COLO829 (cell line): ENCODE measurements at regions not wholly inside any gene's neighbourhood (a gene's known extent, or its start where the extent isn't known, plus 50 kb on each side); places are given as distances from the start of the nearest gene placed in this dataset.
"Not testable (repeated sequence)": the region's sequence is repeated elsewhere in the genome, so short reads cannot be mapped to it uniquely, and the experiment has no call there.

Experiments used
- DNase-seq: peaks from one replicate; pipeline ENCODE4 v3.0.0; 2012; ENCODE audit warnings: low spot score

DNA sequence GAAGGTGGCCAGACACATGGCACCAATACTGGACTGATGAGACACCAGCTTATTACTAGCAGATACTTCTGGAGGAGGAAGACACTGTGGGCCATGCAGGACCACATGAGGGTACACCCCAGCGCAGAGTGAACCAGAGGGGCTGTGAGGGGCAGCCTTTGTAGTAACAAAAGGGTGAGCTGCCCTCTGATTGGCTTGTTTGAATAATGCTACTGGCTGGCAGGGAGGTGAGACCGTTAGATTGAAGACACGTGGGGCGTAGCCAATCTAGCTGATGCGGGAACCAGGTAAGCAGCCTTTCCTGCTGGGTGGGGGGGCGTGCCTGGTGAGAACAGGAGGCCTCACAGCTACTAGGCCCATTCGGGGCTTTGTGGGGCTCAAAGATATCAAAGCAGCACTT is 102.8 kb upstream of the SEC14L1 start:
- DNase-seq = no peak

DNA sequence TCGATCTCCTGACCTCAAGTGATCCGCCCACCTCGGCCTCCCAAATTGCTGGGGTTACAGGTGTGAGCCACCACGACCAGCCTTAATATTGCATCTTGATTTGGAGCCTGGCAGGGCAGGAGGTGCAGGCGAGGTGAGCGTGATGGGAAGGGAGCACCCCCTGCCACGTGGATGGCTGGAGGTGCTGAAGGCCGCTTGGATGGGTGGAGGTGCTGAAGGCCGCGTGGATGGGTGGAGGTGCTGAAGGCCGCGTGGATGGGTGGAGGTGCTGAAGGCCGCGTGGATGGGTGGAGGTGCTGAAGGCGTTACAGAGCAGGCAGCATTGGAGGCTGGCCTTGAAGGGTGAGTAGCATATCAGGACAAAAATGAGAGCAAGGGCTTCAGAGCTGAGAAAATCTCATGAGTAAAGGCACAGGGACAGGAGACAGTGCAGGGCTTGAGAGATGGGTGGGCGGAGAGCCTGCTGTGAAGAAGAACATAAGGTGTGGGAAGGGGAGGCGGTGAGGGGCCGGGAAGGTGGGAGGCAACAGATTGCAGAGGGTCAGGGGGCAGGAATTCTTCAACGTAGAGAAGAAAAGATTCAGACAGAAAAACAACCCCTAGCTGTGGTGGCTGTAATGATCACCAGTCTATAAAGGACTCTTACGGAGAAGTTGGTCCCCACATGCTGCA is 101.7 kb upstream of the SEC14L1 start:
- no peak for DNase-seq

DNA sequence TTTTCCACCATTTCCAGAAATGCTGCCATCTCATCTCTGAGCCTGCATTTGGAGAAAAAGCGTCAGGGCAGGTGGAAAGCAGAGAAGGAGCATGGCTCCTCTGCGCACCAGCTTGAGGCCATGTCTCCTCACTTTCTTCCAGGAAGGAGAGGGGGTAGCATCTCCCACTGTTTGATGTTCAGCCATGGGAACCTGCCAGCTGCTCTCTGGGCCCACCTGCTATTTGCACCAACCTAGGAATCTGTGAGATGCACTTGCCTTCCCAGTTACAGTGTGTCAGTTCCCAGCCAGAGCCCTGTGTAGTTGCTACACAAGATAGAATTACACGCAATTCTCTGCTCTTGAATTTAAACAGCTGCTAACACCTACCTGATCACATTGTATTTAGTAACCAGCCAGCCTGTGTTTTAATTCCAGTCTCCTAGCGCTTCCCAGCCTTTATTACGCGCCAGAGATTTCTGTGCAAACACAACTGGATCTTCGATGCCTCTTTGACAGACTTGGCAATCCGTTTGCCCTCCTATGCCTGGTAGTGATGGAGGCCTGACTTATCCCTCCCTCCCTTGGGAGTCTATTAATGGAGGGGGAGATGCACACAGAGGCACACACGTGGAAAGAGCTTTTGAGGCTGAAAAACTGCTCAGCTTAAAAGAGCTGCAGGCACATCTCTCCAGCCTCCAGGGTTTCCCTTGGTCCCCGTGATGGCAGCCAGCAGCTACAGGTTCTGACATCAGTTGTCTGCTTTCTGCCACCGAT is 98.1 kb upstream of the SEC14L1 start:
- no peak for DNase-seq

DNA sequence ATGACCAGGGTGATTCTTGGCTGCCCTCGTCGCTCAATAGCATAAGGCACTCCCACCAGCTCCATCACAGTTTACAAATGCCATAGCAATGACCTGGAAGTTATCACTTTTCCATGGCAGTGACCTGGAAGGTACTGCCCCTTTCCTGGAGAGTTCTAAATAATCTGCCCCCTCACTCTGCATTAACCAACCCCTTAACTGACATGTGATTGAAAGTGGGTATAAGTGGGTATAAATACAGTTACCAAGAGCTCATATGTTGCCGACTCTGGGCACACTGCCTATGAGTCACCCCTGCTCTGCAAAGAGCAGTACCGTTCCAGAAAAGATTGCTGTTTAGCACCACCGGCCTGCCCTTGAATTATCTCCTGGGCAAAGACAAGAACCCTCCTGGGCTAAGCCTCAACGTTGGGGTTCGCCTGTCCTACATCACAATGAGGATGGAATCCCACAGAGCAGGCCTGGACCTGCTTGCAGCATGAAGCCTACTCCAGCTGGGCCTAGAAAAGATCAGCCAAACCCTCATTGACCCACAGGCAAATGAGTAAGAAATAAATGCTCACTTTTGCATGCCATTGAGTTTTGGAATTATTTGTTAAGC is 95.2 kb upstream of the SEC14L1 start:
- DNase-seq = no peak

DNA sequence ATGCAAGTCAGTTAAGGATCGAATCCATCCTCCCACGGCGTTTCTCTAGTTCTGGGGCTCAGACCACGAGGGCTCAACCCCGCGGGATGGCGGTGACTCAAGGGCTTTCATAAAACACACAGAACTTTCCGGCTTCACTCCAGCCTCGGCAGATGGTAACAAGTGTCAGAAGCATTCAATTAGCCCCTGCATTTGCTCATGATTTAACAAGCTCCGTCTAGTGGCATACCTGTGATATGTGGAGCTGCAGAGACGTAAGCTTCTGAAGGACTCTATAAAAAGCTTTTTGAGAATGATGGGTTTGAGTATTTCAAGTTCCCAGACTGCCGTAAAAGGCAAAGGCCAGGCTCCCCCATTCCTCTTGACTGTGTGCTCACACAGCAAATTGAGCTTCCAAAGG is 91.3 kb upstream of the SEC14L1 start:
- DNase-seq = no peak

DNA sequence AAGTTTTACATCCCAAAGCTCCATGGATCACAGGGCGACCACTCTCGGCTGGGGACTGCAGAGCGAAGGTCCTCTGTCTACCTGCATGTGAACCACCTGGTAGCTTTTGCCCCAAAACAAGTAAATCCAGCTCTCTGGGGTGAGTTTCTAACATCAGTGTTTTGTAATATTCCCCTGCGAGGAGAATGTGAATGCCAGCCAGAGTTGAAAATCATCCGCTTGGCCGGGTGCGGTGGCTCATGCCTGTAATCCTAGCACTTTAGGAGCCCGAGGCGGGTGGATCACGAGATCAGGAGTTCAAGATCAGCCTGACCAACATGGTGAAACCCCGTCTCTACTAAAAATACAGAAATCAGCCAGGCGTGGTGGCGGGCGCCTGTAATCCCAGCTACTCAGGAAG is 89.9 kb upstream of the SEC14L1 start:
- not testable (repeated sequence) for DNase-seq

DNA sequence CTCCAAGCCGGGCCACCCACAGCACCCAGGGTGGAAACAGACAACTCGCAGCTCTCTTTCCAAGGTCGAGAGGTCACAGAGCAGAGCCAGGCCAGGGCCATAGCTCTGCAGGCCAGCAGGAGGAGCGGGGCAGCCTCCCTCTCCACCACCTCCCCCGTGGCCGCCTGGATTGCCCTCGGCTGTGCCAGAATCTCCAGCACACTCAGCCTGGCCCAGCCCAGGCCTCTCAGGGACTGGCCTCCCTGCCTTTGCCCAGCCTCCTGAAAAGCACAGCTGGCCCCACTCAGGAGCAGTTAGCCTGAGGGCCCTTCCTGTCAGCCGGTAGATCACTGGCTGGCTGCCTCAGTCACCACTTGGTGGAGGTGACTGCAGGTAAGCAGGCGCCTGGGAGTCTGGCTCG is 85.8 kb upstream of the SEC14L1 start:
- no peak for DNase-seq

DNA sequence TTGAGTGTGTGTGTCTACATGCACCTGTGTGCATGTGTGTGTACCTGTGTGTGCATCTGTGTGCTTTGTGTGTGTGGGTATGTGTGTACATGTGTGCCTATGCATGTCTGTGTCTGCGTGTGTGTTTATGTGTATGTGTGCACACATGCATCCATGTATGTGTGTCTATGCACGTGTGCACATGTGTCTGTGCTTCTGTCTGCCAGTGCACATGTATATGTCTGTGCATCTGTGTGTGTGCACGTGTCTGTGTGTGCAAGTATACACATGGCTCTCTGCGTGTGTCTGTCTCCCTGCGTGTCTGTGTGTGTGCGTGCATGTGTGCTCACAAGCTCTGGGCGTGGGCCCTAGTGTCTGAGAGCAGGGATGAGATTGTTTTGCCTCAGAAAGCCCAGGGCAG is 85.3 kb upstream of the SEC14L1 start:
- DNase-seq = no peak

DNA sequence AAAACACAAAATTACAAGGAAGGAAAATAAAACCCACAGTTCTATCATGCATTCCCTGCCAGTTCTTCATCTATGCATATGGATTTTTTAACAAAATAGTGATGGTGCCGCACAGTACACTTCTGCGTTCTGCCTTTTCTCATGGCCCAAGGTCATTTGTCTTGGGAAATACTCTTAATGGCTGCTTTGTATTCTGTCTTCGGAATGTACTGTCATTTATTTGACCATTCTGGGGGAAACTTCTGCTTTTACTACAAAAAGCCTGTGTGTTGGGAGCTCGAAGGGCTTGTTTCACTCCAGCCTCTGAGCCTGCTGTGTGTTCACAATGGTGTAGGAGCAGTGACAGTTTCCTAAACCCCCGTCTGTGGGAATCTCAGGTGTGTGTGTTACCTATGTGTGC is 82.8 kb upstream of the SEC14L1 start:
- peak; percentile 35 for DNase-seq

DNA sequence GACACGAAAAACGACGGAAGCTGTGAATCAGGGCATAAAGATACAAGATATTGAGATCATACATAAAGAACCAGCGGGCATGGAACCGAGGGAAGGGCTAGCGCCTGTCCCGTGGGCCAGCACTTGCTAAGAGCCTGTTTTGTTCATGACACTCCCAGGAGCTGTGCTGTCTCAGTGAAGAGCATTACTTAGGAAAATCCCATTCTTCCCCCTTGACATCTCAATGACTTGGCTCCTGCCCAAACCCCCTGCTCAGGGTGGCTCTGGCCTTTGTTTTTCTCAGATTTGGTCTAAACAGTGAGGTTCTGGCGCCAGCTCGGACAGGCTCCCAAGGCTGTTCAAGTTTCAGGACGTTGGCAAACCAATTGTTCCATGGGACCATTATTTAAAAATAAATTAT is 79.1 kb upstream of the SEC14L1 start:
- no peak for DNase-seq

DNA sequence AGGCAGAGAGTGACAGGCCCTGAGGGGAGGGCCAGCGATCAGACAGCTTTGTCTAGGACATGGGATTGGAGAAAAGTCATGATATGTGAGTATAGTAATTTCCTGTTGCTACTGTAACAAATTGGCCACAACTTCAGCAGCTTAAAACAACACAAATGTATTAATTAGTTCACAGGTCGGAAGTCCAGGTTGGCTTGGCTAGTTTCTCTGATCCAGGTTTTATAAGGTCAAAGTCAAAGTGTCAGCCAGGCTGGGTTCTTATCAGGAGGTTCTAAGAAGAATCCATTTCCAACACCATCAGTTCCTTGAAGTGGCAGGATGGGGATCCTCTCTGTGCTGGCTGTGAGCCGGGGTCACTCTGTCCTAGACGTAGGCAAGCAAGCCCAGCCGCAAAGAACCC is 76.2 kb upstream of the SEC14L1 start:
- no peak for DNase-seq

DNA sequence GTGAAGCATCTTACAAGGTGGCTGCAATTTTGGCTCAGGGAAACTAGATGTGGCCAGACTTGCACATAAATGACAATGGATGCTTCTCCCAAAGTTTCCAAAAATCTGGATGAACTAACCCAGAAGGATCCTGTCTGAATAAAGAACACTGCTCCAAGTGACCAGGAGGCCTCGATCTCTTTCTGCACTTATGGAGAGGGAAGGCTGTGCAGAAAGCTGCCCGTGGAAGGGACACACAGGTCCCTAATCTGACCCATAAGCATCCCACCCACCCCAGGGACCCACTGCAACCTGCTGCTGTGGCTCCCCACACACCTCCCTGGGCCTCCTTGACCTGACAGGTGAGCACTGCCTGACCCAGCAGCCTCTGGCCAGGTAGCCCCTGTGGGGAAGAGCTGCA is 74.6 kb upstream of the SEC14L1 start:
- no peak for DNase-seq

DNA sequence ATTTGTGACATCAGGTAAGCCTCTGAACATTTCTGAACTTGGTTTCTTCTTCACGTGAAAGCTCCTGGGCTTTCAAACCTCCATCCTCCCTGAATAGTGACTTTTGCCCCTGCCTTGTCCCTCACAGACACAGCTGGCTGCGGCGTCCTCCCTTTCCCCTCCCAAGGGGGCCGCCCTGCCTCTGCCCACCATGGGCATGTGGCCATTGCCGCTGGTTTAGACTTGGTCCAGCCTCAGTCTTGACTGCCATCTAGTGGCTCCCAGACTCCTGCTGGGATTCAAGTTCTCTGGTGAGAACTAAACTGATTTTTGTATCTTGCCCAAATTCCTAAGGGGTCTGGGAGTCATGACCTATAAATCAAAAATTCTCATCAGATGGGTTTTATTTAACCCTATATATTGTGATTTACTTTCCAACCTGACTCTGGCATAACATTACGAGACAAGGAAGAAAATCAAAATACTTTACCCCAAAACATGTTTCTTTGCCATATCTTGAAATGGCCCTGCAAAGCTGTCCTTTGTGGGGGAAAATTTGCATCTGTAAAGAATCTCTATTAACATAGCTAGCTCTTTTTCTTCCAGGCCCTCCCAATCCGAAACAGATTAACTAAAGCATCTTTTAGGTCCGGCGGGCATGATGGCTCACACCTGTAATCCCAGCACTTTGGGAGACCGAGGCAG is 73.9 kb upstream of the SEC14L1 start:
- peak; percentile 66 for DNase-seq

DNA sequence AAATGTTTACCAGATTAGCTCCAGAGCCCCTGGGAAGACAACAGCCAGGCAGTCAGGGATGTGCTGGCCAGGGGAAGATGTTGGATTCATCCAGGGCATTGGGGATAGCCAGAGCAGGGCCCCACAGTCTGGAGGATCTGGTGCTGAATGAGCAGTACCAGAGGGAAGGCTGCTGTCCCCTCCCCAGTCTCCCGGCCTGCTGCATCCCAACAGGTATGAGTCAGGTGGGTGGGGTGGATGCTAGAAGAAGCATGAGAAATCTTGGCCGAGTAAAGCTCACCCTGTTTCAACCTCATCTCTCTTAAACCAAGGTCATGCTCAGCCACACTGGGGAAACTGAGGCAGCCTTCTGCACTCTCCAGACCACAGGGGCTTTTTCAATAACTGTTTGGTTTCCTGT is 71.9 kb upstream of the SEC14L1 start:
- DNase-seq = no peak

DNA sequence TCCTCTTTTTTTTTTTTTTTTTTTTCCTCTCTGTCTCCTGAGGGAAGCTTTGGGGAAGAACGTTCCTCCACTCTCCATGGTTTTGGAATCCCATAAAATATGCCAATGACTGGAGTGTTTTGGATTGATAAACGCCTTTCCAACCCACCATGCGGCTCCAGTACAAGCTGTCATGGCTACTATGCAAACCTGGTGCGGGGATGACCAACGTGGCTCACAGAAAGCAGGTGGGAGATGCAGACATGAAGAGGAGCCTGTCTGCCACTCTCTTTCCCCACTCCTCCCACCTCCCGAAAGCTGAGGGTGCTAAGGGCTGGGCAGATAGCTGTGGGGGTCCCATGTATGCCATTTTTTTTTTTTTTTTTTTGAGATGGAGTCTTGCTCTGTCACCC is 69.9 kb upstream of the SEC14L1 start:
- DNase-seq = no peak

DNA sequence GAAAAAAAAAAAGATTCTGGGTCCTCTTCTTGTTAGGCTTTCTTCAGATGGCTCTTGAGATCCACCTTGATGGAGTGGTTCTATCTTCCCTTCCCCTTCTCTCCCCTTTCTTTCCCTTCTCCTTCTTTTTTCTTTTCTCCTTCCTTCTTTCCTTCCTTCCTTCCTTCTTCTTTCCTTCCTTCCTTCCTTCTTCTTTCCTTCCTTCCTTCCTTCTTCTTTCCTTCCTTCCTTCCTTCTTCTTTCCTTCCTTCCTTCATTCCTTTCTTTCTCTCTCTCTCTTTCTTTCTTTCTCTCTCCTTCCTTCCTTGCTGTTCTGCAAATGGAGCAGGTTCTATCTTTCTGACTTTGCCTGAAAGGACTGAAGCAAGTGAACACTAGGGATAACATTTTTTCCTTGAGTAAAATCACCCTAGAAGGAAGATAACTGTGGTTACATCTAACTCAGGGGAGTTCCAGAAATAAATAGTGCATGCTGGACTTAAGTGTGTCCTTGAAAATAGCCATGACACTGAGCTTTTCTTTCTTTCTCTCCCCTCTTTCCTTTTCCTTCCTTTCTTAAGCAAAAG is 68.8 kb upstream of the SEC14L1 start:
- DNase-seq = no peak

DNA sequence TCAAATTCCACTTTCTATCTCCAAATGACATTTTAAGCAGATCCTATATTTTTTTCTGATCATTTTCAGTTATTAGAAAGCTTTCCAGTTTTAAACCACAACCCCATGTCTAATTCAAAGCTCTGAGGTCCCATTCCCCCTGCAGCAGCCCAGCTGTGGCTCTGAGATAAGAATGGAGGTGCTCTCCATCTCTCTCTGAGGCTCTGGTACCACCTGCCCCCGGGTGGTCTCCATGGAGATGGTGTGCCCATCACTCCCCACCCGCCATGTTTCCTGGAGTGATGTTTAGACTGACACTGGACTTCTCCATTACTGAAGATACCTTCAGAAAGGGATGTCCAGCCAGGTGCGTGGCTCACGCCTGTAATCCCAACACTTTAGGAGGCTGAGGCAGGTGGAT is 68.1 kb upstream of the SEC14L1 start:
- no peak for DNase-seq

DNA sequence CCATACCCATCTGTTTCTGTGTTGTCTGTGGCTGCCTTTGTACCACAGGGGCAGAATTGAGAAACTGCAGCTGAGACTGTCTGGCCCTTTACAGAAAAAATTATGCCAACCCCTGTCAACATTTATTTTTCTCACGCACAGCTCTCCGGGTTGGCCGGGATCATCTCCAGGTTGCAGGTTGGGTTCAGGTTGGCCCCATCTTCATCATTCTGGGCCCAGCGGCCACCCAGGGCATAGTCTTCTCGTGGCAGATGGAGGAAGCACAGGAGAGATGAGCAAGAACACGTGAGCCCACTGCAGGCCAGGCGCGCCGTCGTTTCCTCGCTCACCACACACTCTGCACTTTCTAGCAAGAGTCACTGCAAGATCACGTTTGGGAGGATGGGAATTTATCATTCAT is 66.1 kb upstream of the SEC14L1 start:
- no peak for DNase-seq

DNA sequence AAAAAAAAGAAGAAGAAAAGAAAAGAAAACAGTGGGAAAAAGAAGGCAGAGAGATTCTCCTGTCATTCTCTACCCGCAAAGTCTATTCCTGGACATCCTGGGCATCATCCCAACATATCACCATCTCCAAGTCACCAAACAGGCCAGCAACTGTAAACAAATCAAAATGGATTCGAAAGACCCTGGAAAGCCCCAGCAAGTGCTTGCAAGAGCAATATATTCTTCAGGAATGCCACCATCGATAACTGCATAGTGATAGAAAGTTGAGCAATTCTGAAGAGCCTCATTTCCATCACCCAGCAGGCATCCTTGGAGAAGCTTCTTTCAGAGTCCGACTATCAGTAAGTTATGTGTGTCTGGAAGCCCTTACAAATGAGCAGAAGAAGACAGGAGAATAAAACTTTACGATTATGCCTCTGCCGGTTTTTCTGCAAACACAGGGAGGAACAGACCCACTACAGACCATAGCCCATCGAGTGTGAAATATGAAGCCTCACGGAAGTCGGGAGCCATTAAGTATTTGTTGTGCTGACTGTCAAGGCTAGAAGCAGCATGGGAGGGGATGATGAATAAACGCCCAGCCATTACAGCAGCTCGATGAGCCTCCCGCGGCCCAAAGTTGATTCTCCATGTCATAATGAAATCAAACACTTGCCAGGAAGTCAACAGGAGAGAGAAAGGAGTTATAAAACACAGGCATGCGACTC is 64.5 kb upstream of the SEC14L1 start:
- no peak for DNase-seq

DNA sequence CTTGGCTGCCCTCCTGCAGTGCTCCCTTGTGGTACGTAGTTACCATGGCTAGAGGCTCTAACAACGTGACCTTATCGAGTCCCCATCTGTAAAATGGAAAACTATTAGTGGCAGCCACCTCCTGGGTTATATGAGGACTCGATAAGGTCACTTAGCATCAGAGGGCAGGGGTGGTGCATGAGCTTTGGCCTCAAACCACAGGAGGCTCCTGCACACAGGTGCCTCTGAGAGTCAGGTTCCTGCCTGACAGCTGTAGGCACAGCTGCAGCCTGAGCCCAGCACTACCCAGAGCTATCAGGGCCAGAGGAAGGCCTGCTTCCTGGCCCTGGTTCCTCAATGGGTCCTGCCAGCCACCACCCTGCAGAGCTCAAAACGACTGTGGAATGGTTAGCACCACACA is 57.2 kb upstream of the SEC14L1 start:
- no peak for DNase-seq

DNA sequence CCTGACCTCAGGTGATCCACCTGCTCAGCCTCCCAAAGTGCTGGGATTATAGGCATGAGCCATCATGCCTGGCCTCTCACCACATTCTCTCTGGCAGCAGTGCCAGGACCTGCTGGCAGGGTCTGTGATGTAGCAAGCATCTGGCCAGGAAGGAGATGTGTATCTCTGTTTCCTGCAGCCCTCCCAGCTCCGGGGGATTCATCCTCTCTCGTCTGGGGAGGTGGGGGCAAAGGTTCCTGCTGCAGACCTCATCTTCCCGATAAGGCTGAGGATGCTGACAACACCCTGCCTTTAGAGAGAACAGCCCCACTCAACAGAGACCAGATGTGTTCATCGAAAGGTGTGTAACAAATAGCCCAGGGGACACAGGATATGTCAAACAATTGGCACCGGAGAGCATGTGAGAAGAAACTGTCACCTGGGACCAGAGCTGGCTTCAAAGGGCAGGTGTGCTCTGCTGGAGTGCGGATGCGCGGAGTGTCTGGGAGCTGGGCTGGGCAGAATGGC is 54.8 kb upstream of the SEC14L1 start:
- DNase-seq = no peak
